ENCODE measurements at regions not wholly inside any gene's neighbourhood (a gene's known extent, or its start where the extent isn't known, plus 50 kb on each side); places are given as distances from the start of the nearest gene placed in this dataset.
"Not testable (repeated sequence)": the region's sequence is repeated elsewhere in the genome, so short reads cannot be mapped to it uniquely, and the experiment has no call there.

DNA sequence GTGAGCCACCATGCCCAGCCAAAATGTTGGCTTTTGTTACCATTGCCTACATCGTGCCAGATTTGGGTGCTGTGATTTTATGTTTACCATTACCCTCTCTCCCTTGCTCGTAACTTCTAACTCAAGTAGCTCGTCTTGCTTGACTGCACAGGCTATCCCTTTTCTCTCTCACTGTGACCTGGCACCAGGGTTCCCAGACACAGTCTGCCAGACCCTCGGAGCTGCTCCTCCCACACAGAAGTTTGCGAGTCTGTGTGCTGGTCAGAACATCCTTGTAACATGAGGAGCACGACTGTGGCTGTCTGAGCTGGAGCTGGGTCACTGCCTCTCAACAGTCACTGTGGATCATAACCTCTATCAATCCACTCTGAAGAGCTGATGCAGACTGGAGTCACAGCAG, 152.5 kb upstream of the ACKR3 start:
- DNase-seq = no peak

DNA sequence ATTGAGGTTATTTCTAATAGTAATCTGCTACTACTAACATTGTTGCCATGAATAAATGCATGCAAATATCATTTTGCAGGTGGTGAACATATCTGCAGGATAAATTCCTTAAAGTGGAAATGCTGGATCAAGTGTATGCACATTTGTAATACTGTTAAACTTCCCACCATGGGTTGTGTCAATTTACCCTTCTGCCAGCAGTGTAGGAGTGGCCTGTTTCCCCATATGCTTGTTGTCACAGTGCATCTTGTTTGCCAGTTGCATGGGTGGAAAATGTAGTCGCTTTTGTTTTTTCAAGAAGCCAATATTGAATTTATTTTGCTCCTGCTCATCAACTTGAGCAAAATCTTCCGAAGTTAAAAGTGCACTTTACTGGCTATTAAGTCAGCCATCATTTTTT, 139.0 kb upstream of the ACKR3 start:
- no peak for DNase-seq

- DNase-seq = no peak
Measured at GRCh38 chr2:236434593-236434992, 135.0 kb upstream of the ACKR3 start.

GRCh38 chr2:236440110-236440881, 129.3 kb upstream of the ACKR3 start:
- DNase-seq = no peak

- no peak for DNase-seq
Measured at GRCh38 chr2:236444187-236444586, 125.4 kb upstream of the ACKR3 start.

DNA sequence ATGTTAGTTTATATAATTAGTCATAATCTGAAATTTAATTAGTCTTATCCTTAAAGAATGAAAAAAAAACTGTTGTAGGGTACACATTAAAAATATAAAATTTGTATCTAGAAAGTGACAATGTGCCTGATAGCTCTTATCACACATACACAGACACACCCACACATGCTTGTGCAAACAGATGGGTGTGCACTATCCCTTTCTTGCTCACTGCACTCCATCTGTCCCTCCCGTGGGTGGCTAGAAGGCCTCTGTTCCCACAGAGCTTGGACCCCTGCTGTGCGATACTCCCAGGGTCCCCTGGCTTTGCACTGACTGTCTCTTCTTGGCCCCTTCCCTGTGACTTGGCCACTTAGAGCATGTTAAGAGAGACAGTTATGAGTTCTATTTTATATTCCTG, 123.9 kb upstream of the ACKR3 start:
- no peak for DNase-seq

GRCh38 chr2:236446521-236446920, 123.1 kb upstream of the ACKR3 start:
- DNase-seq = no peak

- no peak for DNase-seq
Measured at GRCh38 chr2:236449167-236449761, 120.4 kb upstream of the ACKR3 start.

GRCh38 chr2:236452238-236452637, 117.4 kb upstream of the ACKR3 start:
- no peak for DNase-seq

- no peak for DNase-seq
Measured at GRCh38 chr2:236454076-236454475, 115.5 kb upstream of the ACKR3 start.

DNA sequence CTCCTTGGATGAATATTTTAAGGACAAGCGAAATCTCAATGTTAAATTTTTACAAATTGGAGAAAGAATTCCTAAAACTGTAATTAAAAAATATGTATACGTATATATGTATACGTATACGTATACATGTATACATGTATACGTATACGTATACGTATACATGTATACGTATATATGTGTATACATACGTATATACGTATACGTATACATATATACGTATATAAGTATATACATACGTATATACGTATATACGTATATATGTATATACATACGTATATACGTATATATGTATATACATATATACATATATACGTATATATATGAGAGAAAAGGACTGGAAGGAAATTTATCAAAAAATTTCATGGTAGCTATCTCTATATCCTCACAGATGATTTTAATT, 110.2 kb upstream of the ACKR3 start:
- no peak for DNase-seq

DNA sequence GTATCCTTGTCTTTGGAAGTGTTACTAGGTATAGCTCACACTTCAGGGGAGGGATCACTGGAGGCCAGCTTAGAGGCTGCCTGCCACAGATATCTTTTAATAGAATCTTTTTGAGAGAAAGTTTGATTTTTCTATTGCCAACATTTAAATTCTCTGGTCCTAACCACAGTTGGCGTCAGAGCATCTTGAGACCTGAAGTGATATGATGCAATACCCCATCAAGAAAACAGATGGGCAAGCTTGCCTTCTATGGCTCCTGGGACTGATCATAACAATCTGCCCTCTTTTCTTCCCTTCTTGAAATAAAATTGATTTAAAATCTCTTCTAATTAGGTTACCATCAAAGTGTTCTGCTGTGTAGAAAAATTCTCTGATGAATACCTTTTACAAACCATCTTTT, 105.5 kb upstream of the ACKR3 start:
- no peak for DNase-seq

DNA sequence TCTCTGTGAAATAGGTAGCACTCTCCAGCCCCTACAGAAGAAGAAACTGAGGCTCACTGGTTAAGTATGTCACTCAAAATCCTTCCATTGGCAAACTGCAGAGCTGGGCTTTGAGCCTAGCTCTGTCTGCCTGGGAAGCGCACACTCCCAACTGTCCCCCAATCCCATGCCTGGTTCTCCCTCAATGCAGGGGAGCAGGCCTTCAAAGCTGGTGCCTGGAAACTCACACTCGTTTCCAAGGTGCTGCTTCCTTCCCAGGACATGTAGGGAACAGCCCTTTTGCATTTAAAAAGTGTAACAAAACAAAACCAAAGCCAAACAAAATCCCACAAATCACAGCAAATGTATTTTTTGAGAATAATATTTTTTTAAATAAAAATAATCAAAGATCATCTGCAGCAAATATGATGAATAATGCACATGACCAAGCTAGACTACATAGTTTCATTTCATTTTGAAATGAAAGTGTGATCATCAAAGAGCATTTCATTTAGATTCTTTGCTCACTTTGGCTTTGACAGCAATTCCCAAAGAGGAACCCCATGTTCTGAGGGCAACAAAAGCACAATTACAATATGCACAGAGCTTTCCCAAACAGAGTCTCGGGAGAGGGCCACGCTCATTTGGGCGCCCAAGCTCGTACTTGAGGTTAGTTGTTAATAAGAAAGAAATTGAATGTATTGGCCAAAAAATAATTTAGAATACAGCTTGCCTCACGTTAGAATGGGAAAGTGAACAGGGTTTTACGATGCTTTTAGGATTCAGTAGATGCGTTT, 96.7 kb upstream of the ACKR3 start:
- no peak for DNase-seq

DNA sequence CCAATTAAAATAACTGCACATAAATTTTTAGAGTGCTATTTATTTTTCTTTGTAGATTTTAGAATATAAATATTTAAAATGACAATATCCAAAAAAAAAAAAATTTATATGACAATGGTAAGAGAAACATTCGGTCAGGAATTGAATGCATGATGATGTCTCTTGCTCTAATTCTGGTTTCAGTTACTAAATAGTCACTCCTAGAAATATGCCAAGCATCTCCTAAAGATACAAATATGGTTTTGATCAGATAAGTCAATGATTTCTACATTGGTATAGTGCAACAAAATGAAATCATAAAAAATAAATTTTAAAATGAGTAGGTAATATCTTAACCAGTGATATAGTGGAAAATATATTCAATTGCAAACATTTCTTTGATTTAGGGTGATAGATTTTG, 95.9 kb upstream of the ACKR3 start:
- DNase-seq = no peak

DNA sequence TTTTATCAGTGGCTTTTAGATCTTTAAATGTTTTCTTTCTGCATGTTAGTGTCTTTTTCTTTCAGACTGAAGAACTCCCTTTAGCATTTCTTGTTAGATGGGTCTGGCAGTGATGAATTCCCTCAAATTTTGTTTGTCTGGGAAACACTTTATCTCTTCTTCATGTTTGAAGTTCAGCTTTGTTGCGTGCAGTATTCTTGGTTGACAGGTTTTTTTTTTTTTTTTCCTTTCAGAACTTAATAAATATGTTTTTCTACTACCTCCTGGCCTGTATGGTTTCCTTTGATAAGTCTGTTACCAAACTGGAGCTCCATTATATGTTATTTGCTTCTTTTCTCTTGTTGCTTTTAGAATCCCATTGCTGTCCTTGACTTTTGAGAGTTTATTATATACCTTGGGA, 89.8 kb upstream of the ACKR3 start:
- no peak for DNase-seq

GRCh38 chr2:236483102-236483501, 86.5 kb upstream of the ACKR3 start:
- DNase-seq = no peak

GRCh38 chr2:236485519-236485918, 84.1 kb upstream of the ACKR3 start:
- DNase-seq = no peak

DNA sequence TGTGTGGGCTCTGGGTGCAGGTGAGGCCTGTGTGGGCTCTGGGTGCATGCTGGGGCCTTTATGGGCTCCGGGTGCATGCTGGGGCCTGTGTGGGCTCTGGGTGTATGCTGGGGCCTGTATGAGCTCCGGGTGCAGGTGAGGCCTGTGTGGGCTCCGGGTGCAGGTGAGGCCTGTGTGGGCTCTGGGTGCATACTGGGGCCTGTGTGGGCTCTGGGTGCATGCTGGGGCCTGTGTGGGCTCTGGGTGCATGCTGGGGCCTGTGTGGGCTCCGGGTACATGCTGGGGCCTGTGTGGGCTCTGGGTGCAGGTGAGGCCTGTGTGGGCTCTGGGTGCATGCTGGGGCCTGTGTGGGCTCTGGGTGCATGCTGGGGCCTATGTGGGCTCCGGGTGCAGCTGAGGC, 80.5 kb upstream of the ACKR3 start:
- DNase-seq = not testable (repeated sequence)

- DNase-seq = no peak
Measured at GRCh38 chr2:236489895-236490404, 79.7 kb upstream of the ACKR3 start.

DNA sequence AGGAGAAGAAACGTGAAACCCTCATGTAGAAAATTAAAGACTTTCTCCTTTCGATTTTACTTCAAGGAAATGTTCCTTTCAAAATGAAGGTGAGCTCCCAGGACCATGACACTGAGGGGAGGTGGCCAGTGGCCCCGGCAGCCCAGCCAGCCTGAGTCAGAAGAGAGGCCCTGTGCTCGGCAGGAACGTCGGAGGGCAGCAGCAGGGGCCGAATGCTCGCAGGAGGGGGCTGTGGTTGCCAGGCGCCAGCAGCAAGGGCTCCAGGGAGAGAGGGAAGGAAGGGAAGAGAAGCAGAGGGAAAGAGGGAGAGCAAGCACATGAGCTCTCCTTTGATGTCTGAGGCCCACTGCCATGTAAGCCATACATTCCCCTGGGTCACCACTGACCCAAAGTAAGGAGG, 73.3 kb upstream of the ACKR3 start:
- DNase-seq = no peak

GRCh38 chr2:236498369-236498768, 71.3 kb upstream of the ACKR3 start:
- DNase-seq = no peak

DNA sequence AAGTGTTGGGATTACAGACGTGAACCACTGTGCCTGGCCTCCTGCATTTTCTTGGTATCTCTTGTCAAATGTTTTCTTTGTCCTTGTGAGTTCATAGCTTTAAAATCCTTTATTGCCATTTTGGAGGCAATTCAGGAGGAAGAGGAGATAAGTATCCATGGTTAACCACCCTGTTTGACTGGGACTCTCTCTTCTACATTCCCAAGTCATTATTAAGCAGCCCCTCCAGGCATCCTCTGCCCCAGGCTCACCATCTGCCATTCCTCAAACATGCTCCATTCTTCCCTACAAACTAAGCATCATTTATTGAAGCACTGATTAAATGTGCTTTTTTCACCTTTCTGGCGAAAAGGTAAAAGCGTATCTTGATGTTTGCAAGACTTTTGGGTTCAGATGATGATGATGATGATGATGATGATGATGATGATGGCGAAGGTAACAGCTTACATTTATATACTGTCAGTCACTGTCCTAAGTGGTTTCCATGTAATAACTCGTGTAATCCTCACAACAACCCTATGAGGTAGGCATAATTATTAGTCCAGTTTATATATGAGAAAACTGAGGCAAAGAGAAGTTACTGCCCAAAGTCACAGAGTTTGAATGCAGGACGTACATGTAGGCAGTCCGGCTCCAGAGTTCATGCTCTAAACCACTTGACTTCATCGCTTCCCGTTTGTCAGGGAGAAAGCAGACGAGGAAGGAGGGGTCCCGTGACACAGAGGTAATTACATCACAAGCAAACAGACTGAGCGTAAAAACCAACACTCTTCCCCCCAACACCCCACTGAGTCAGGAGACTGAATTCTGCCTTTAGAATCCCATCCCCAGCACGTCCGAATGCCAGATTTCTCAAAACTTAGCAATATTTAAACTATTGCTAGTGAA, 69.7 kb upstream of the ACKR3 start:
- DNase-seq = no peak

- DNase-seq = no peak
Measured at GRCh38 chr2:236501026-236501425, 68.6 kb upstream of the ACKR3 start.

Data from NCI-H748 treated with DMSO at 0.1 percent for 48 hours (cell line).